Activated T-cell treated with anti-CD3 and anti-CD28 coated beads, Interleukin-2, amount 50 U/mL, for 24 hours (primary cell): ENCODE measurements at regions not wholly inside any gene's neighbourhood (a gene's known extent, or its start where the extent isn't known, plus 50 kb on each side); places are given as distances from the start of the nearest gene placed in this dataset.

Source experiments
- DNase-seq: peaks from one replicate; pipeline ENCODE4 v3.0.0-alpha.2; 2020
- H3K27ac Mint-ChIP-seq: 2 replicates; pipeline ENCODE4 v1.8.0; 2020; ENCODE audit warnings: mild to moderate bottlenecking, mixed read lengths
- H3K27me3 Mint-ChIP-seq: 2 replicates; pipeline ENCODE4 v1.8.0; 2020; ENCODE audit warnings: mixed read lengths
- H3K36me3 Mint-ChIP-seq: 2 replicates; pipeline ENCODE4 v1.8.0; 2020; ENCODE audit warnings: low read depth, mixed read lengths
- H3K4me1 Mint-ChIP-seq: 2 replicates; pipeline ENCODE4 v1.8.0; 2020; ENCODE audit warnings: low read depth, mixed read lengths
- H3K4me3 Mint-ChIP-seq: 2 replicates; pipeline ENCODE4 v1.8.0; 2020; ENCODE audit warnings: mild to moderate bottlenecking, moderate library complexity, mixed read lengths
- H3K9me3 Mint-ChIP-seq: 2 replicates; pipeline ENCODE4 v1.8.0; 2020; ENCODE audit warnings: mixed read lengths

GRCh38 chr17:63341276-63341675 is 104.8 kb downstream of the CYB561 start:
- no peaks in the 10 kb centered on the region for H3K27me3 Mint-ChIP-seq
- H3K4me3 Mint-ChIP-seq = no peak overlapping the region
- DNase-seq = no peak
- no peak overlapping the region for H3K27ac Mint-ChIP-seq
- no peaks in the 10 kb centered on the region for H3K36me3 Mint-ChIP-seq
- H3K9me3 Mint-ChIP-seq = no peaks in the 10 kb centered on the region
- no peaks in the 10 kb centered on the region for H3K4me1 Mint-ChIP-seq

DNA sequence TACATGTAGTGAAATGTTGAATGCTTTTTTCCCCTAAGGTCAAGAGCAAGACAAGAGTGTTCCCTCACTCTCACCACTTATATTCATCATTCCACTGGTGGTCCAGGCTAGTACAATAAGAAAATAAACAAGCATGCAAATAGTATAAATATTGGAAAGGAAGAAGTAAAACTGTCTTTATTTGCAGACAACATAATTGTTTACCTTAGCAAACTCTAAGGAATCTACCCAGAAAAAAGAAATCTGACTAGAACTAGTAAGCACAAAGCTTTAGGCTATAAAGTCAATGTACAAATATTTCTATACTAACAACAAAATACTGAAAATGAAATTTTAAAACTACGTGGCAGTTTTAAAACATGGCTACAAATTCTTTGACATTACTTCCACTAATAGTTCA is 101.7 kb downstream of the CYB561 start:
- H3K9me3 Mint-ChIP-seq = no peaks in the 10 kb centered on the region
- H3K27ac Mint-ChIP-seq = no peak overlapping the region
- H3K36me3 Mint-ChIP-seq = no peaks in the 10 kb centered on the region
- H3K27me3 Mint-ChIP-seq = no peaks in the 10 kb centered on the region
- no peak for DNase-seq
- H3K4me3 Mint-ChIP-seq = no peak overlapping the region
- peaks cover 6% of the 10 kb centered on the region for H3K4me1 Mint-ChIP-seq

DNA sequence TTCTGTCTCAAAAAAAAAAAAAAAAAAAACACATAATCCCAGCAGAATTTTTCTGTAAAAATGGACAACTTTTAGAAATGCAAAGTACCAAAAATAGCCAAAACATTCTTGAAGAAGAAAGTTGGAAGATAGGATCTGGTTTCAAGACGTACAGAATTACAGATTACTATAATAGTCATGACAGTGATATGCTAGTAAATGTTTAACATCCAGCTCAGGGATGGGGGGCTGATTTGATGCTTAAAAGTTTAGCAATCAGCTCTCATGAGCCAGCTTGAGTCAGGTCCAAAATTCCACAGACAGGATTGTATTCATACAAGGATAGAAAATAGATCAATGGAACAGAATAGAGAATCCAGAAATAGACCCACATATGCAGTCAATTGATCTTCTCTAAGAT is 100.5 kb downstream of the CYB561 start:
- DNase-seq = no peak
- Mint-ChIP-seq H3K9me3 (no peaks in the 10 kb centered on the region), H3K27ac (no peak overlapping the region), H3K4me3 (no peak overlapping the region), H3K4me1 (peaks cover 6% of the 10 kb centered on the region), H3K27me3 (no peaks in the 10 kb centered on the region), H3K36me3 (no peaks in the 10 kb centered on the region)

GRCh38 chr17:63347475-63347874 is 98.6 kb downstream of the CYB561 start:
- H3K27ac Mint-ChIP-seq = peak overlapping the region; percentile 71
- DNase-seq = no peak
- no peaks in the 10 kb centered on the region for H3K9me3 Mint-ChIP-seq
- H3K4me1 Mint-ChIP-seq = peaks cover 6% of the 10 kb centered on the region
- no peaks in the 10 kb centered on the region for H3K27me3 Mint-ChIP-seq
- no peak overlapping the region for H3K4me3 Mint-ChIP-seq
- H3K36me3 Mint-ChIP-seq = no peaks in the 10 kb centered on the region

DNA sequence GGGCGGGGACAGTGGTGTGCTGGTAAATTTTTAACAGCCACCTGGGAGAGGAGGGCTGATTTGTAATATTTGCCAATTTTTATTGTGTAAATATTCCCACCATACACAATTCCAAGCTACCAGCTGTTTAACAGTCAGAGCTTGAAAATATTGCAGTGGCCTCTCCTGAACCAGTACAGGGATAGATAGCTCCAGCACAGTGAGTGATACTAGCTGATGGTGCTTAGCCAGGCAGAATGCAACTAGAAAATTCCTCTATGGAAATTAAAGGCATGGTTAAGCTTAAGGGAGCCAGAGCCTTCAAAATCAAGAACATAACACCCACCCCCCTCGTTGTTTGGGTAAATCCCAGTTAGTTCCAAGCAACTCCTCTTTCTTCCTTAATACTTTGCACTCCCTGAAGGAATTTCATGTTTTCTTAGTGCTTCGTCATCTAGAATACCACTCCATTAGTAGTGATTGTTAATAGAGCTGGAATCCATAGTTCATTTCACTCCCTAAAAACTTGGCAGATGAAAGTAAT is 96.6 kb downstream of the CYB561 start:
- Mint-ChIP-seq H3K4me1 (peaks cover 6% of the 10 kb centered on the region), H3K36me3 (no peaks in the 10 kb centered on the region), H3K9me3 (no peaks in the 10 kb centered on the region), H3K4me3 (no peak overlapping the region), H3K27me3 (no peaks in the 10 kb centered on the region), H3K27ac (no peak overlapping the region)
- no peak for DNase-seq

GRCh38 chr17:63350364-63350763 is 95.7 kb downstream of the CYB561 start:
- Mint-ChIP-seq H3K9me3 (no peaks in the 10 kb centered on the region), H3K27me3 (no peaks in the 10 kb centered on the region), H3K36me3 (no peaks in the 10 kb centered on the region), H3K4me1 (peaks cover 6% of the 10 kb centered on the region), H3K27ac (no peak overlapping the region), H3K4me3 (no peak overlapping the region)
- no peak for DNase-seq

DNA sequence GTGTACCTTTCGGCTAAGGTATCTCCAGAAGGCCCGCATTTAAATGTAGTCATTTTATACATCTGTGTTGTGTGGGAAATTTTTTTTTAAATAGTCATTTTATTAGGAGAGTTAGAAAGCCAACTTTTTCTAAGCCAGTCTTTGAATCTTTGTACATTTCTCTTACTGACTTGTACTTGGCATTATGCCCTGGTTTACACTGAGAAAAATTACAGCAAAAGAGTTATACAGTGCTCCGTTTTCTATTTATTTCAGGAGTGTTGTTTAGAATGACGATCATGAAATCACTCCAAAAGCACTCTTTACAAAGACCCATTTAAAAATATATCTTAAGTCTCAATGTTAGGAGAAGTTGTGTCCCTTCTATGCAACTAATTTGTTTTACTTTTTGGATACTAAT is 91.8 kb downstream of the CYB561 start:
- no peak overlapping the region for H3K27ac Mint-ChIP-seq
- no peaks in the 10 kb centered on the region for H3K36me3 Mint-ChIP-seq
- no peaks in the 10 kb centered on the region for H3K27me3 Mint-ChIP-seq
- peaks cover 5% of the 10 kb centered on the region for H3K4me1 Mint-ChIP-seq
- no peak overlapping the region for H3K4me3 Mint-ChIP-seq
- H3K9me3 Mint-ChIP-seq = no peaks in the 10 kb centered on the region
- DNase-seq = no peak

DNA sequence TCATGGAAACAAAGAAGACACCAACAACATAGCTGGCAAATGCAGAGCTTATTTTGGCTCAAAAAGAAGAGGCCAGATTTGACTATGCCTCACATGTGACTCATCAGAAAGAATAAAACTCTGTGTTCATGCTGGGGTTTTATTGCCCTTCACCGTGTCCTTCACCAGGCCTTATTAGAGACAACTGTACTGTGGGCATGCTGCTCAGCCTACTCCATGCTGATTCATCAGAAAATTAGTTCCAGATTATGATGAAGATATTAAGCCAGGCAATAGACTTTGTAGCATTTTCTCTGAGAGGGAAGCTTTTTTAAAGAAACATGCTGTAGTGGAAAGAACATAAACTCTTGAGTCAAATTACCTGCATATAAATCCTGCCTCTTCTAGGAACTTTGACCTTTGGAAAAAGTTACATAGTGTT is 89.8 kb downstream of the CYB561 start:
- DNase-seq = no peak
- Mint-ChIP-seq H3K9me3 (no peaks in the 10 kb centered on the region), H3K36me3 (peaks cover 5% of the 10 kb centered on the region), H3K4me3 (no peak overlapping the region), H3K27ac (no peak overlapping the region), H3K4me1 (peaks cover 5% of the 10 kb centered on the region), H3K27me3 (no peaks in the 10 kb centered on the region)

DNA sequence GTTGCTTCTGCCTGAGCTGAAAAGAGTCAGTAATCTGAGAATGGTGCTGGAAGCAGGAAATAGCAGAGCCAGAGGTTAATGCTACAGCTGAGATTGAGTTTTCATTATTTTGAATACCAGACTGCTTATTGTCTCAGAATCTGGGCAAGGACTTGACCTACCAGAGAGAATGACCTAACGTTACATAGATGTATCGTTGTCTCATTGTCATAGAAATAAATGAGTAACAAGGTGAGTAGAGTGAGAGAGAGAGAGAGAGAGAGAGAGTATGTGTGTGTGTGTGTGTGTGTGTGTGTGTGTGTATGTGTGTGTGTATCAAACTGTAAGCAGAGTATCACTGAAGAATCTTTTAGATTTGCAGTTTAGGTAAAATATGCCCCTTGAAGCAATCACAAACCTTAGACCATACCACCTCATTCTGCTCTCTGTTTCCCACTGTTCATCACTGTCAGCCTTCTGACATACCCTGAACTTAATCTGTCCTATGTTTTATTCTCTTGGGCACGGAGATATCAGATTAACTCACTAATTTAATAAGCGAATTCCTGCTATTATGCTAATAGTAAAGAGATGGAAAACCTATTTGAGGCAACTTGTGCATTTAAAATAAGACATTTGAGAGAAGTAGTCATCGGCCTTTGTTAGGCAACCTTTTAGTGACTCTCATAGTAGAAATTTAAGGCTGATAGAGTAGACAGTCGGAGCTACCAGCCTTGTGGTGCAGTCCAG is 87.8 kb downstream of the CYB561 start:
- no peak for DNase-seq
- Mint-ChIP-seq H3K27me3 (no peaks in the 10 kb centered on the region), H3K27ac (no peak overlapping the region), H3K9me3 (no peaks in the 10 kb centered on the region), H3K36me3 (peaks cover 5% of the 10 kb centered on the region), H3K4me3 (no peak overlapping the region), H3K4me1 (peaks cover 5% of the 10 kb centered on the region)

DNA sequence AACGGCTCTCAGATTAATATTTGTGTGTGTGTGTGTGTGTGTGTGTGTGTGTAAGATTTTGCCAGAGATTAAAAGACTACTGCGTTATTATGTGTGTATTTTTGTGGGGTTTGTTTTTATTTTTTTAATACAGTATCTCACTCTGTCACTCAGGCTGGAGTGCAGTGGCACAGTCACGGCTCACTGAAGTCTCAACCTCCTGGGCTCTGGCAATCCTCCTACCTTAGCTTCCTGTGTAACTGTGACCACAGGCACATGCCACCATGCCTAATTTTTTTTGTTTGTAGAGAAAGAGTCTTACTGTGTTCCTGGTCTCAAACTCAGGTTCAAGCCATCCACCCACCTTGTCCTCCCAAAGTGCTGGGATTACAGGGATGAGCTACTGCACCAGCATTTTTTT is 87.2 kb downstream of the CYB561 start:
- Mint-ChIP-seq H3K9me3 (no peaks in the 10 kb centered on the region), H3K36me3 (peaks cover 5% of the 10 kb centered on the region), H3K27ac (no peak overlapping the region), H3K4me3 (no peak overlapping the region), H3K4me1 (peaks cover 5% of the 10 kb centered on the region), H3K27me3 (no peaks in the 10 kb centered on the region)
- DNase-seq = no peak

- Mint-ChIP-seq H3K9me3 (no peaks in the 10 kb centered on the region), H3K36me3 (peaks cover 5% of the 10 kb centered on the region), H3K27me3 (no peaks in the 10 kb centered on the region), H3K27ac (no peak overlapping the region), H3K4me1 (peaks cover 5% of the 10 kb centered on the region), H3K4me3 (no peak overlapping the region)
- DNase-seq = no peak
These were observed 84.9 kb downstream of the CYB561 start for GRCh38 chr17:63361182-63361581.

- Mint-ChIP-seq H3K27ac (no peak overlapping the region), H3K36me3 (peaks cover 5% of the 10 kb centered on the region), H3K4me3 (no peak overlapping the region), H3K4me1 (no peaks in the 10 kb centered on the region), H3K27me3 (no peaks in the 10 kb centered on the region), H3K9me3 (no peaks in the 10 kb centered on the region)
- no peak for DNase-seq
These were observed 84.0 kb downstream of the CYB561 start for GRCh38 chr17:63362115-63362514.

DNA sequence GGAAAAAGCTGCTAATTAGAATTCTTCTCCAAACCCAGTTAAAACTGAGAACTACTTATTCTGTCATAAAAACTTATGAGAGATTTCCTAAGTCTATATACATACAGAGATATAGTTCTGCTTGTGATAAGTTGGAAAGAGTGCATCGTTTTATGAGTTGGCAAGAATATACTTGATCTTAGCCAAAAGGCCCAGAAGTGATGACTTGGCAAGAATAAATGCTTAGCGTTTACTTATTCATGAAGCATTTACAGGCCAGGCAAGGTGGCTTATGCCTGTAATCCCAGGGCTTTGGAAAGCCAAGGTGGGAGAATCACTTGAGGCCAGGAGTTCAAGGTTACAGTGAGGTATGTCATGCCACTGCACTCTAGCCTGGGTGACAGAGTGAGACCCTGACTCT is 81.7 kb downstream of the CYB561 start:
- Mint-ChIP-seq H3K9me3 (no peaks in the 10 kb centered on the region), H3K4me3 (no peak overlapping the region), H3K36me3 (peaks cover 5% of the 10 kb centered on the region), H3K27me3 (no peaks in the 10 kb centered on the region), H3K4me1 (no peaks in the 10 kb centered on the region), H3K27ac (no peak overlapping the region)
- DNase-seq = no peak

GRCh38 chr17:63364944-63365343 is 81.2 kb downstream of the CYB561 start:
- H3K4me3 Mint-ChIP-seq = no peak overlapping the region
- H3K9me3 Mint-ChIP-seq = no peaks in the 10 kb centered on the region
- DNase-seq = no peak
- no peaks in the 10 kb centered on the region for H3K4me1 Mint-ChIP-seq
- no peak overlapping the region for H3K27ac Mint-ChIP-seq
- H3K27me3 Mint-ChIP-seq = no peaks in the 10 kb centered on the region
- peaks cover 5% of the 10 kb centered on the region for H3K36me3 Mint-ChIP-seq

DNA sequence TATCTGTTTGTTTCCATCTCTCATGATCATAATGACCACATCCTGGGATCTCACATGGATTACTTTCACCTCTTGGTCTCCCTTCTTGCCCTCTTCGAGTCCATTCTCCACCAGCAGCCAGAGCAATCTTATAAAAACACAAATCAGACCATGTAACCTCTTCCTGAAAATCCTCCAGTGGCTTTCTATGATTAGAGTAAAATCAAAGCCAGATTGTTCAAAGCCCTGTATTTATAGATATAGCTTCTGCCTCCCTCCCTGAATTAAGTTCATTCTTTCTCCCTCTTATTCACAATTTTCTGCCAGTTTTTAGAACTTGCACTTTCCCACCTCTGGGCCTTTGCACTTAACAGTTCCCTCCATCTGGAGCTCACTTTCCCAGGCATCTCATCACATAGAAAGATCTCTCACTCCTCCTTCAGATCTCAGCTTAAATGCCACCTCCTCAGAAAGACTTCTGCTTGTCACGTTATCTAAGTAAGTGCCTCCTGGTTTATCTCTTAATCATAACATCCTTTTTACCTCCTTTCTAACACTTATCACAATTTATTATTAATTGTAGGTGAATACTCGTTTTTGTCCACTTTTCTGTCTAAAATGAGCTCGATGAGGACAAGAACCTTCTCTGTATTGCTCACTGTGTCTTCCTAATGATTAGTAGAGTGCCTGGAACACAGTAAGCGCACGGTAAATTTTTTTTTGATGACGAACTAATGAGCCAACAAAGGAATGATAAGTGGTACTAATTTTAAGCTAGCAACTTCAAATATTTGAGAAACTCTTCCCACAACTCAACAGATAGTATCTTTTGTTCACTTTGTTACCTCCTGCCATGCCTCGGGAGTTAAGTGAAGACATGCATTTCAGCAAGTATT is 80.5 kb downstream of the CYB561 start:
- Mint-ChIP-seq H3K9me3 (no peaks in the 10 kb centered on the region), H3K36me3 (peaks cover 5% of the 10 kb centered on the region), H3K4me3 (no peak overlapping the region), H3K27me3 (no peaks in the 10 kb centered on the region), H3K4me1 (no peaks in the 10 kb centered on the region), H3K27ac (no peak overlapping the region)
- DNase-seq = no peak
